ENCODE measurements at regions not wholly inside any gene's neighbourhood (a gene's known extent, or its start where the extent isn't known, plus 50 kb on each side); places are given as distances from the start of the nearest gene placed in this dataset.

DNA sequence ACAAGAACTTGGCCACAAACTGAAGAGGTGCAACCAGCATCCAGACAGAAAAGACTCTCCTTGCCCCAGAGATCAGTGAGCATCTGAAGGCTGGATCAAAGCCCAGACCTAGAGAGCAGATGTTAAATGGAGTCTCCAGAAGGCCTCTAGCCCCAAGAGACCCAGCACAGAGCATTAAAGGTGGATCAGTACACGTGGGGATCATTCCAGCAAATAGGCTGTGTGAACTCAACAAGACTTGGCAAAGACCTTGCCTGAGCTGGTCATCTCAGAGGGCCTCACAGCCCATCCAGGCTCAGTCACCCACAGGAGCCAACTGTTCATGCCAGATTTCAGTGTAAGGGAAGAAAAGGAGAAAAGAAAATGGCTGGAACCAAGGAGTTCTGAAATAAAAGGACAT, 214.0 kb downstream of the ENC1 start:
- DNase-seq (ENCODE audit: low spot score) = peak; percentile 62

DNA sequence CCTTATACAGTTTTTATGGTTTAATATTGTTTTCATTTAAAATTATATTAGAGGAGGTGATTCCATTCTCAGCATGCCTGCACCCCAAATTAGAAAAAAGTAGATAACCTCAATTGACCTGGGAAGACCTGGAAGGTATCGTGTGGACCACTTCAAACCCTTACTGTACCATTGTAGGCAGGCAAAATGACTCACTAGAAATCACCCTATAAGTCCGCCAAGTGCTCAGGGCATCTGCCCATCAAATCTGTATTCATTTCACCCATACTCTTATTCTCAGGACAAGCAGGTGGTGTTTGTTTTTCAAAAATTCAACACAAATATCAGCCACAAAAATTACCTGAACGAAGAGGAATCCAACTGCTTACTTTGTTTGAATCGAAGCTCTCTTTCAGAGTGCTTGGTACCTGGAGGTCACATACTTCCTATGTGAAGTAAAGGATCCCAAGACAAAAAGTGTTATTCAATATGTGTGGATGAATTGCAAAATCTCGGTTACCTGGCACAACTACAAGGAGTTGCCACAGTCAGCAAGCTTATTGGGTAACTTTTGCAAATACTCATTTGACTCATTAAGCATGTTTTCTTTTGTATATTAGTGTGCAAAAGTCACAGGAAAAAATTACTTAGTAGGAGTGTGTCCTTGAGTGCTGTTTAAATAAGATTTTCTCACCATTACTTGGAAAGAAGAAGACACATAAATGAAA, 216.2 kb downstream of the ENC1 start:
- no peak for DNase-seq (ENCODE audit: low spot score)

DNA sequence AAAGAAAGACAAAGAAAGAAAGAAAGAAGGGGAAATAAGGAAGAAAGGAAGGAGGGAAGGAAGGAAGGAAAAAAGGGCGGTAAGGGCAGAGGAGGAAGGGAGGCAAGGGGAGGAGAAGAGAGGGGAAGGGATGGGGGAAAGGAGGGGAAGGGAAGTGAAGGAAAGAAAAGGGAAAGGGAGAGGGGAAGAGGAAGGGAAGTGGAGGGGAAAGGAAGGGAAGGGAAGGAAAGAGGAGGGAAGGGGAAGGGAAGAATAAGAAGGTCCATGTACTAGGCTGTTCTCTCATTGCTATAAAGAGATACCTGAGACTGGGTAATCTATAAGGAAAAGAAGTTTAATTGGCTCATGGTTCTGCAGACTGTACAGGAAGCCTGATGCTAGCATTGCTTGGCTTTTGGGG, 217.1 kb downstream of the ENC1 start:
- no peak for DNase-seq (ENCODE audit: low spot score)

DNA sequence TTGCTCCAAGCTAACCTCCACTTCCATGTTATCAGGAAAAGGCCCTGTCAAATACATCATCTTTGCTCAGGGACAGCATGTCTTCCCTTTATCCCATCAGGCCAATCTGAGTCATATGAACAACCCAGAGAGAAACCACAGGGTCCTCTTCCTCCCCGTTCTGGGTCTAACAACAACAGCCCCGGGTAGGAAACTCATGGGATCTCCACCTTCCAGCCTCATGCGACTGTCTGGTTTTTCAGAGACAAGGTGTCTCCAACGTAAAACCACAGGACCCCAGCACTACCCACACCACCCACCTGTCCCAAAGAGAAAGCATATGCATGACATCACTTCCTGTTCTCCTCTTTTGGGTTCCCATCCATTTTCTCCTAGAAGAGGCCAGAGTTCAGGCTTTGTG, 217.9 kb downstream of the ENC1 start:
- DNase-seq (ENCODE audit: low spot score) = no peak

DNA sequence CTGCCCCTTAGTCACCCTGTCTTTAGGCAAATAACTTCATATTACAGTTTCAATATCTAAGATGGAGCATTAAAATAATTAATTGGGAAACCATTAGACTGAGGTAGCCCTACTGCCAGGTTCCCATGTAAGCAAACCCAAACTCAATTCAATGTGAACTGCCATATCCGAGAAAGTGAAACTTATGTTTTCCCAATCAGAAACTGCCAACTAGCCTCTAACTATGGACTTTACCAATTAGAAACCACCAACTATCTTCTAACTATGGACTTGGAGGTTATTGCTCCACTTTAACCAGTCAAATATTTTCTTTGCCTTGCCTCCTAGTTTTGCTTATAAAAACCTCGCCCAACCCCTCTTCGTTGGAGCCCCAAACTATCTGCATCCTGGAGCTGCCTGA, 218.5 kb downstream of the ENC1 start:
- no peak for DNase-seq (ENCODE audit: low spot score)

DNA sequence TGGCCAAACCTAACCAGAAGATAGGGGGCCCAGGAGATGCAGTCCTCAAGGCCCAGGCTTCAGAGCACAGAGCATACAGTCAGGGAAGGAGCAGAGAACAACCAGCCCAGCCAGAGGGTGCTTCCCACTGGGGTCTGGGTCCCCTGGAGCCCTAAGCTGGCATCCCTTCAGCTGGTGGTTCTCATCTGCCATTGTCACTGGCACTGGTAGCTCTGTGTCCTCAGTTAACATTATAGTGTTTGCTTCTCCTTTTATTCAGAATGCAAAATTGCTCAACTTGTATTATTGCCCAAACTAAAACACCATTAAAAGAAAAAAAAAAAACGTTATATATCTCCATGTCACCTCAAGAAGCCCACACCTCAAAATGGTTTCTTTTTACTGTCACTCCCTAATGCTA, 219.2 kb downstream of the ENC1 start:
- no peak for DNase-seq (ENCODE audit: low spot score)

DNA sequence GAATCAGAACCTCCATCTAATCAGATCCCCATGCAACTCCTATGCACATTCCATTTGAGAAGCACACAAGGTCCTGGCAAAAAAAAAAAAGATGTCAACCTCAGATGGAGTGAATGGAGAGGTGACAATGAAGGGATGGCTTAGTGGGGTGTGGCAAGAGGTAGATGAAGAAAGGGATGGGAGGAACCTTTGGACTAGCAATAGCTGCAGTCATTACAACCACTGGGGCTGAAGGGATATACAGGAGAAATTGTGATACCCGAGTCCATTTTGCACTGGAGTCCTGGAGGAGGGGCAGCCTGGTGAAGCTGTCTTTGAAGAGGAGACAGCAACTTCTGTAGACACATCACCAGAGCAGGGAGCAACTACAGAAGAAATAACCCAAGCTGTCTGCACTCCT, 219.6 kb downstream of the ENC1 start:
- DNase-seq (ENCODE audit: low spot score) = no peak

DNA sequence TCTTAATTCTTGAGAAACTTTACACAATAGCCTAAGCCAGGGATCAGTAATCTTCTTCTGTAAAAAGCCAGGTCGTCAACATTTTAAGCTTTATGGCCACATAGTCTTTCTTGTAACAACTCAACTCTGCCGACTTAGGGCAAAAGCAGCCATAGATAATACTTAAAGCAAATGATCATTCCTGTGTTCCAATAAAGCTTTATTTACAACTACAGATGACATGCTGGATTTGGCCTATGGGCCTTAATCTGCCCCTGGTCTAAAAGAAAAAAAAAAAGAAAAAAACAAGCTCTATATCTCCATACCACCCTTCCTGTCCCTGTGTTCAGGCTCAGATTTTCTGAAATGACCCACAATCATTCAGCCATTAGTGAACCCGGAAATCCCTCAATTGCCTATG, 220.3 kb downstream of the ENC1 start:
- peak; percentile 76 for DNase-seq (ENCODE audit: low spot score)

DNA sequence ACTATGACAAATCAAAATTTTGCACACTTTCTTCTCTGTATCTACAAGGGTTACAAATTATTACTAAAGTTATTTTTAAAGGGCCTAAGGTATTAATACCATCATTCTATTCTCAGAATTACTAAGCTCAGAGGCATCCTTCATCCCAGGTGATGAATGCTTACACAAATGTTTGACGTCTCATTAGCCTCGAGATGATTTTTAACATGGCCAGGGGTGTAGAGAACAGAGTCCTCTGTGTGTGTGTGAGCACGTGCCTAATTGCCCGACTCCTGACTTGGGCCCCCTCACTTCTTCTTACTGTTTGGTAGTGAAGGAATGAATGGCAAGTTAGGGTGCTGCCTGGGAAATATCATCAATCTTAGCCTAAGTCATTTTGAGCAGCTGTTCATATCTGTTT, 221.1 kb downstream of the ENC1 start:
- no peak for DNase-seq (ENCODE audit: low spot score)

DNA sequence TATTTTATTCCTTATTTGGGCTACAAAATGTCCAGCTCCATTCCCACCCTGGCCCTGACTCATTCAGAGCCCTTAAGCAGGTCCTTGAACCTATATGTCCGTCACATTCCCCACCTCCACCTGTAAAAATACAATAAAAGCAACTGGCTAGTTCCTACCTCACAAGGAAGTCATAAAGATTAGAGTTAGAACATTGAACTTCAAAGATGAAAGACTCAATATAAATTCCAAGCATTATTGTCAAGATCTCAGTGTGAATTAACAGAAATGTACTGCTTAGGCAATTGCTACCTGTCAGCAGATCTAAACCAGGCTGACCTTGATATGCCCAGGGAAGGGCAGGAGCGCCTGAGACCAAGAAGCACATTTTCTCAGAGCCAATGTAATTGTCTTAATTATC, 221.8 kb downstream of the ENC1 start:
- no peak for DNase-seq (ENCODE audit: low spot score)

DNA sequence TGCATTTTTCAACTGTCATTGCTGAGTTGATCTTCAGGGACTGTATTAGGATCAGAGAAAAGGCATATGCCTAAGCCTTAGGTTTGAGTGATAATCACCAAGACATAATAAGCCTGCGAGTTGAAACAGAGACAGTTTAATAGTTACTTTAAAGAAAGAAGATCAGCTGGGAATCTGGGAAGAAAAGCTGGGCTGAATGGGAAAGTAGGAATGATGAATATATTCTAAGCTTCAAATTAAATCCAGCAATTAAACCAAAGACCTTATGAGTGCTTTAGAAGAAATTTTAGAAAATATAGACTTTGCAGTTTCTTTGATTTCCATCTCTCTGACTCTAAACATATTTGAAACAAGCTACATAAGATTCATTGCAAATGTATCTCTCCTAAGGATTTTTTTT, 222.3 kb downstream of the ENC1 start:
- DNase-seq (ENCODE audit: low spot score) = peak; percentile 92

DNA sequence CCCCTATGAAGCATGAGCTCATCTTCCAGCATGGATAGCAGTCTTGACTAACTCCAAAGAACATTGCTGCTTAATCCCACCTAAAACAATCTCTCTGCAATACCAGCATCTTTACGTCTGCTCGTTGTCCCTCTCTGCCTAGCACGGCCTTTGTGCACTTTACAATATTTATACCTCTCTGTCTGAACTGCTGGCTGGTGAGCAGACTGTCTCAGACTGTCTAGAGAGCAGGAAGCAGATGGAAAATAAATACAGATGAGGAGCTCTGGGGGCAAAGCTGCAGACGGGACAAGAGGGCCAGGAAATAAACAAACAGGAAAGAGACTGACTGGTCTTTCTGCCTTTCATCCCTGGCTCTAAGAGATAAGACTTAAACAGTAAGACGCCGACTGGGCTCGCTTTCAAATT, 224.8 kb downstream of the ENC1 start:
- DNase-seq (ENCODE audit: low spot score) = peak; percentile 92

DNA sequence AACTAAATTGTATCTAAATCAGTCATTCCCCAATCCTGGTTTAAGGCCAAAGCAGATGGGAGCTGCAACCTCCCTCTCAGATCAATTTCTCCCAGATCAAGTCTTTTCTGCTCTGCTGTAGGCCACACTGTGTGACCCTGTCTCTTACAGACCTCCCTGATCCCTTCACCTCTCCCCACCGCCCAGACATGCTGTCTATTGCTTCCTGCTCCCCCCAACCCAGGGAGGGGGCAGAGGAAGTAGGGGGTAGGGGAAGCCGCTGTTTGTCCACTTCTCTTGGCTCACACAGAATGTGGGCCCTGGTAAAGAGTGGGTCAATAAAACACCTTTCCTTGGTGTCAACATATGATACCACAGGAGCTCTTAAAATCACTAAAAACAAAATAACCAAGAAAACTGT, 226.3 kb downstream of the ENC1 start:
- no peak for DNase-seq (ENCODE audit: low spot score)

DNA sequence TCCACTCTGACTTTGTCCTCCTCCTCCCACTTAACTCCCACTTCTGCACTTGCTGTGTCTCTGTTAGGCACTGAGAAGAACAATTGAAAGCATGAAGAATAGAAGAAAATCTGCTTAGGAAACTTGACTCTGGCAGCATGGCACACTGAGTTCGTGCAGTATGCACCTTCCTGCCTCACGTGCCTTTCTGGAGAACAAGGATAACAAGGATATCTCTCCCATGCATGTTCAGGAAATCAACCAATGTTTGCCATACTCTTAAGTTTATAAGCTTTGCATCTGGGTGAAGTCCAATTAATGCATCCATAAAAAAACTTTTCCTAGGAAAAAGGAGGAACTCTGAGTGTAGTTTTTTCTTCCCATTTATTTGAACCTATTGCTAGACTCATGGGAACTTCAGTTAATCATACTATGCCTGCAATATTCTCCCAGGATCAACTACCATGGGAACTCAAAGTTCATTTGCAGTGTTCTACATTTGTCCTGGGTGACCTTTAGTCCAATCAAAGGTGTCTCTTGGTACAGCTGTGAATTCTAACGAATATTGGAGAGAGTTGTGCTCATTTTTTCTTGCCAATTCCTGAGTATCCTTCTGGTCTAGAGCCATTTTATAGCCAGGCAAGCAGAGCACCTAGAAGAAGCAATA, 227.0 kb downstream of the ENC1 start:
- DNase-seq (ENCODE audit: low spot score) = no peak

DNA sequence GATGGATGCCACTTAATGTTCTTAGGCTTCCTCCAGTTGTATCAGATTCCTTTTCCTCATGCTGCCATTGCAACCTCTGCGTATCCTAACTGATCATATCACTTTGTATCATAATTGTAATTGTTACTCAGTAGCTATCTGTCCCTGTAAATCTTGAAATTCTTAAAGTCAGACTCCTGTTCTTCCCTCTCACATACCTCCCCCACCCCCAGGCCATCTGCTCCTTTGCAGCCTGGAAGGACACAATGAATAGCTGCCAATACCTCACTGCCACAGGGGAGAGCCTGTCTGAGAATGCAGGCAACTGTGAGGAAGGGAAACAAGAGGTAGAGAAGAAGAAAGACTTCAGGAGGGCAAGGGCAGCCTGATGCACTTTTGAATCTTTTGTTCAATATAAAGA, 228.5 kb downstream of the ENC1 start:
- DNase-seq (ENCODE audit: low spot score) = no peak

DNA sequence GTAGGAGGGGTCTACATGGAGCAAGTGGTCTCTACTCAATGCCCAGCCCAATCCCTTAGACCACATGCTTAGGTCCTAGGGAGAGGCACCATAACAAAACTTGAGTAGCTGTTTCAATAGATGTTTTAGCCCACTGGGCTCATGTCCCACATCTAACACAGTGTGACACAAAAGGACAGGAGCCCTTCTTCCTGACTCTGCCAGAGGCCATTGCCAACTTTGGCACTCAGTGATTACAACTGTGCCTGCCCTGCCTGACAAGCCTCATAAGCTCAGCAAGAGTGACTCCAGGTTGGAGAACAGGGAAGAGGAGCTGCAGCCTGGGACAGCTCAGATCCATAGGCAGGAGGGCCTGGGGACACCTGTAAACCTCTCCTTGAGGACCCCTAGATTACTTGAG, 230.8 kb downstream of the ENC1 start:
- no peak for DNase-seq (ENCODE audit: low spot score)

DNA sequence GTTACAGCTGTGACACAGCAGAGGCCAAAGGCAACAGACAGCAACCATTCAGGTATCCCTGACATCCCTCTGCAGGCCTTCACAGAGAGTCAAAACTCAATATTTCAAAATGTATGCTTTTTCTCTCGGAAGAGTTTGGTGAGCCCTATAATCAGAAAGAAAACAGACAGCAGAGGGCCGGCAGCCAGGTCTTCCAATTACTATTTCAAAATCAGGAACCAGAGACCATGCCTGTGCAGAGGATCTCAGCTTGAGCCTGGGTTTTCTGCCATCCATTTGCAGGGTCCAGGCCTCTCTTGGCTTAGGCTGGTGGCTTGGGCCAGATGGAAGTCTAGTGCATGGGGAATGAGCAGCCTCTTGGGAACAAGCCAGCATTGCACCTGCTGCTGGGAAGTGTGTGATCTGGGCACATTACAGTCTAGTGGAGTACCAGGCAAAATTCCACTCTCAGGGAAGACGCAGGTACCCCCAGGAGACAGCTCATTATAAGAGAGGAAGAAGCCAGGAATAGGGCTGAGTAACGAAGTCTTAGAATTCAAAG, 231.3 kb downstream of the ENC1 start:
- no peak for DNase-seq (ENCODE audit: low spot score)

DNA sequence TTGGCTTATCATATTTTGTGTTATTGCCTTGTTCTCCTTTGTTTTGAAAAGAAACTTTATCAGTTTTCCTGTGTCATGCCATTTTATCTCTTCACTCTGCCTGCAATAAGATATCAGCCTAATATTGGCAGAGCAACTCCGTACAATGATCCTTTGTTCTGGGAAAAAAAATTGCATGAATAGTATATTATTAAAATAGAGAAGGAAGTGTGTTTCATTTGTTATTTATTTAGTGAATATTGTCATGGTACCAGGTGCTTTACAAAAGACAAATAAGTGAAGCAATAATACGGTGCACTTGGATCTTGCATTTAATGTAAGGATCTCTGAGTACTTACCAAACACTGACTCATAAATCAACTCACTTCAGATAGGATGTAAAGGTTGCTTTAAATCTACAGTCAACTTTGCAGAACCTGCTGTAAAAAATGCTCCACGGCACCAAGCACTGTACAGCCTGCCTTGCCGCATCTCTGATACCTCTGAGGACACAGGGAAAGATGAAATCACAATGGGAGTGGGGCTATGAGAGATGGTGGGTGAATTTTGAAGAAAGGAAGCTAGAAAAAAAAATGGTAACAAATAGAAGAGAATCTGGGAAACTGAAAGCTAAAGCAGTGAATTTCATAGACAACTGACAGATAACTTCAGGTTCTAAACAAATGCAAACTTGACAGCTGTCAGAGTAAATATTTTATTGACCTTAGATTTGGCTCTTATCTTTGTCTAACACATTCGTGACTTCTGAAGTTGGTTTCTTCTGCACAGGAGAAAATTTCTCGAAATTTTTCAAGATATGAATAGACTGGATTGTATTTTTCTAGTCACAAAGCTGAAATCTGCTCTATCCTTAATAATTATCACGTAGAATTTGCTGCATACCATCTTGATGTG, 232.1 kb downstream of the ENC1 start:
- DNase-seq (ENCODE audit: low spot score) = no peak

DNA sequence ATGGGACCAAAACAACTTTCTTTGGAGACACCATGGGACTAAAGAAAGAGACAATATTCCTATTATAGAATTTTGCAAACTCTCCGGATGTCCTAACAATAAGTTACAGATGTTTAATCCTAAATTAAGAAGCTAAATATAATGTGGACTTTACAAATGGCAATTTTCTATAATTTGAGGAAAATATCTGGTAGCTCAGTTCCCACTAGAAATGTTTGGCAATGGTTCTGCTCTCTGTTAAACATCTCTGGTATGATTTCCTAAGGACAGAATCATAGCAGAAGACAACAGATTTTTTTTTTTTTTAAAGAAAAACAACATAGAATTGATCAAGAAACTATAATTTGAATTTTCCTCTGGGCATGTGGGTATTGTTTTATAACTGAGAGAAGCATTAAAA, 232.8 kb downstream of the ENC1 start:
- DNase-seq (ENCODE audit: low spot score) = no peak

DNA sequence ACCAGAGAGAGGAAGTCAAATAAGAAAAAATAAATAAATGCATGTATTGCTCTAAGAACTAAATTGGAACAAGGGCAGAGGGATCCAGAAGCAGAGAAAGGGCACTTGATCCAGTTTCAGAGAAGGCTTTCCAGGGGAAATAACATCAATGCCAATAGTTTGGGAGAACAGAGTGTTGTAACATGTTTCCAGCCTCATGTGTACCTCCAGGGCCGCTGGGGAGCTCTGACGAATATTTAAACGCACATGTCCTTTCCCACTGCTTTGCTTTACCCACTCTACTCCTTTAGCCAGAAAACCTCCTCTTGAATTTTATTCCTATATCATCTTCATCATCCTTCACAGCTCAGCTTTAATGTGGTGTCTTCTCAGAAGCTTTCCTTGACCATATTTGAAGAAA, 233.7 kb downstream of the ENC1 start:
- DNase-seq (ENCODE audit: low spot score) = no peak

DNA sequence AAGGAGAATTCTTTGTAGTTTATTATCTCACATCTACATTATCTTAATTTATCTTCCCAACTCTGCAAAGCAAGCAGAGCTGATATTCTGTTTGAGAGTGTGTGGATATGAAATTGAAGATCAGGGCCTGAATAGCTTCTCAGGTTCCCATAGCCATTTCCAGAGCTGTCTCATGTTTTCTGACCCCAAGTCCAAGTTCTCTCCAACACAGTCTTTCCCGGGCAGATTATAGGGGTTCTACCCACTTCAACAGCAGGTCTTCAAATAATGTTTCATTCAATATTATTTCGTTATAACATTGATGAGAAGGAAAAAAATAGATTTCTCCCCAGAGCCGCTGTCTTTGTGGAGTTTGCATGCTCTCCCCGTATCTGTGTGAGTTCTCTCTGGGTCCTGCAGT, 234.9 kb downstream of the ENC1 start:
- DNase-seq (ENCODE audit: low spot score) = no peak
